ENCODE measurements at regions not wholly inside any gene's neighbourhood (a gene's known extent, or its start where the extent isn't known, plus 50 kb on each side); places are given as distances from the start of the nearest gene placed in this dataset.

GRCh38 chr12:79515530-79515935, 175.2 kb downstream of the PAWR start:
- H3K27me3 Mint-ChIP-seq (ENCODE audit: unreplicated experiment), result no peaks in the 10 kb centered on the region
- peaks cover 7% of the 10 kb centered on the region for H3K9me3 Mint-ChIP-seq (ENCODE audit: unreplicated experiment)
- H3K4me1 Mint-ChIP-seq (ENCODE audit: unreplicated experiment), result peaks cover 38% of the 10 kb centered on the region
- peak overlapping the region; percentile 75 for H3K27ac Mint-ChIP-seq (ENCODE audit: unreplicated experiment)
- H3K4me3 Mint-ChIP-seq (ENCODE audit: unreplicated experiment), result no peak overlapping the region
- peaks cover 6% of the 10 kb centered on the region for H3K36me3 Mint-ChIP-seq (ENCODE audit: unreplicated experiment)
- DNase-seq (ENCODE audit: extremely low spot score, unreplicated experiment), result no peak
- no peak for TF ChIP-seq CTCF (IDR thresholded peaks at IDR 0.05)

DNA sequence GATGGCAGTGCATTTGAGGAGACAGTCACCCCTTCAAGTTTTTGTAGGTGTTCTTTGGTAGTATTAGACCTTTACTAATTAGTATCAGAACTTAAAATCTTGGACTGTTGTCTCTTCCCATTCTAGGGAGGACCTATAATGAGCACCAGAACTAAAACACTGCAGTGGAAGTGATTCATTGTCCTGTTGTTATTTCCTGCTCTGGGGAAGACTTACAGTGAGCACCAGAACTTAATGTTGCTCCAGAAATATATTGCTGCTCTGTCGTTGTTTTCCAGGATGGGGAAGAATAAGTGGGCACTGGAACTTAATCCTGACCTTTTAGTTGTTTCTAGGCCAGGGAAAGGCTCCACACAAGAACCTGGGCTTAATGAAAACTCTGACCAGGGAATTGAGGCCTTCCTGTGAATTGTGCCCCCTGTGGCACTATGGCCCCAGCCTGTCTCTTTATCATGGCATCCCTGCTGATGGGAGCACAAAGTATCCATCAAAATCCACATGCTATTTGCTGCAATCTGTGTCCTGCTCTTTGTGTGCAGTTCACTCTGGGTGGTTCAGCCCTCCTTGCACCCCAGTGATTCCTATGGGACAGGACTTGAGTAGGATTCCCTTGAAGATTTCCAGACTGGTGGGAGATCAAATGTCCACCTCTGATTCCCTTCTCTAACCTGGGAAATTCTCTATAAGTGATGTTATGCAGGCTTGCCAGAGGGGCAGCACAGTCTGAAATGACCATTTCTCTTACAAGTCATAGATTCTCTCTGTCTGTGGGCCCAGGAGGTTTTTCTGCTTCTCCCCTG, 175.8 kb downstream of the PAWR start:
- peaks cover 6% of the 10 kb centered on the region for H3K36me3 Mint-ChIP-seq (ENCODE audit: unreplicated experiment)
- peak overlapping the region; percentile 75 for H3K27ac Mint-ChIP-seq (ENCODE audit: unreplicated experiment)

GRCh38 chr12:79512068-79512467, 178.7 kb downstream of the PAWR start:
- DNase-seq (ENCODE audit: extremely low spot score, unreplicated experiment), result no peak
- peaks cover 4% of the 10 kb centered on the region for H3K36me3 Mint-ChIP-seq (ENCODE audit: unreplicated experiment)

More for the DNA sequence above, 175.8 kb downstream of the PAWR start:
- H3K27me3 Mint-ChIP-seq (ENCODE audit: unreplicated experiment), result no peaks in the 10 kb centered on the region
- H3K4me3 Mint-ChIP-seq (ENCODE audit: unreplicated experiment), result no peak overlapping the region
- H3K4me1 Mint-ChIP-seq (ENCODE audit: unreplicated experiment), result peaks cover 38% of the 10 kb centered on the region
- no peak for TF ChIP-seq CTCF (IDR thresholded peaks at IDR 0.05)
- no peak for DNase-seq (ENCODE audit: extremely low spot score, unreplicated experiment)
- H3K9me3 Mint-ChIP-seq (ENCODE audit: unreplicated experiment), result peaks cover 7% of the 10 kb centered on the region

DNA sequence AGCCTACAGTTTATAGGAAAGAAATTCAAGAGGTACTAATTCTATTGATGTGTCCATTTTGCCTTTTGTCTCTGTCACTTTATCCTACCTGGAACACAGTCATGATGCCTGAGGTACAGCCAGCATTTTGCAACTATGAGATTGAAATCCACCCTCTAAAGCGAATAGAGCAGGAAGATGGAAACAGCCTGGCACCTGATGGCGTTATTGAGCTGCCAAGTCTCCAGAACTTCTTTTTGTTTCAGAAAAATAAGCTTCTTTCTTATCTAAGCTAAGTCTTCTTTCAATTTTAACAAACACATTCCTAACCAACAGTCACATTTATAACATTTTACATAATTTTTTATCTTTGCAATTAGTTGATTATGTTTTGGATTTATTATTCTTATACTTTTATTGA, 182.1 kb downstream of the PAWR start:
- Mint-ChIP-seq H3K27ac (ENCODE audit: unreplicated experiment) (no peak overlapping the region), H3K36me3 (ENCODE audit: unreplicated experiment) (no peaks in the 10 kb centered on the region), H3K27me3 (ENCODE audit: unreplicated experiment) (no peaks in the 10 kb centered on the region), H3K4me3 (ENCODE audit: unreplicated experiment) (no peak overlapping the region), H3K4me1 (ENCODE audit: unreplicated experiment) (peaks cover 17% of the 10 kb centered on the region), H3K9me3 (ENCODE audit: unreplicated experiment) (no peaks in the 10 kb centered on the region)
- TF ChIP-seq CTCF (IDR thresholded peaks at IDR 0.05), result no peak
- DNase-seq (ENCODE audit: extremely low spot score, unreplicated experiment), result no peak

More at GRCh38 chr12:79512068-79512467, 178.7 kb downstream of the PAWR start:
- Mint-ChIP-seq H3K4me3 (ENCODE audit: unreplicated experiment) (no peak overlapping the region), H3K9me3 (ENCODE audit: unreplicated experiment) (peaks cover 3% of the 10 kb centered on the region), H3K27ac (ENCODE audit: unreplicated experiment) (peak overlapping the region; percentile 54), H3K4me1 (ENCODE audit: unreplicated experiment) (peaks cover 38% of the 10 kb centered on the region), H3K27me3 (ENCODE audit: unreplicated experiment) (no peaks in the 10 kb centered on the region)
- peak; percentile 42 for TF ChIP-seq CTCF (IDR thresholded peaks at IDR 0.05)
